Loucy (cell line): ENCODE measurements at regions not wholly inside any gene's neighbourhood (a gene's known extent, or its start where the extent isn't known, plus 50 kb on each side); places are given as distances from the start of the nearest gene placed in this dataset.

Experiments
- H2AFZ ChIP-seq: fragments of 200-600 bp; sonication (generic); 2 replicates; pipeline ENCODE4 v1.6.0; 2016; ENCODE audit warnings: antibody characterized with exemption, mild to moderate bottlenecking, low read length, moderate library complexity
- H3F3A ChIP-seq: fragments of 200-600 bp; 2 replicates; pipeline ENCODE4 v1.6.0; 2016; ENCODE audit warnings: antibody characterized with exemption, low read depth, mild to moderate bottlenecking
- H3K27me3 ChIP-seq: fragments of 200-600 bp; sonication (generic); 2 replicates; pipeline ENCODE4 v1.6.1; 2014; ENCODE audit warnings: low read length, mild to moderate bottlenecking; ENCODE audit not compliant: insufficient read depth, poor library complexity, severe bottlenecking
- H3K36me3 ChIP-seq: fragments of 200-600 bp; sonication (generic); 2 replicates; pipeline ENCODE4 v1.6.1; 2016; ENCODE audit warnings: low read length; ENCODE audit not compliant: insufficient read depth
- H3K4me1 ChIP-seq: fragments of 200-600 bp; sonication (generic); 2 replicates; pipeline ENCODE4 v1.5.1; 2014; ENCODE audit warnings: low read length, mild to moderate bottlenecking; ENCODE audit not compliant: insufficient read depth, poor library complexity, severe bottlenecking
- H3K4me2 ChIP-seq: fragments of 200-600 bp; sonication (generic); 2 replicates; pipeline ENCODE4 v1.6.0; 2014; ENCODE audit warnings: antibody characterized with exemption, low read length, low read depth, mild to moderate bottlenecking; ENCODE audit not compliant: poor library complexity, severe bottlenecking
- H3K4me3 ChIP-seq: fragments of 200-600 bp; sonication (generic); 2 replicates; pipeline ENCODE4 v1.5.1; 2014; ENCODE audit warnings: low read length, mild to moderate bottlenecking, mixed read lengths; ENCODE audit not compliant: poor library complexity, severe bottlenecking
- H3K79me2 ChIP-seq: fragments of 200-600 bp; sonication (generic); 2 replicates; pipeline ENCODE4 v1.6.1; 2014; ENCODE audit warnings: low read length; ENCODE audit not compliant: insufficient read depth
- H3K9ac ChIP-seq: fragments of 200-600 bp; sonication (generic); 2 replicates; pipeline ENCODE4 v1.6.0; 2014; ENCODE audit warnings: mild to moderate bottlenecking, low read depth, low read length, moderate library complexity; ENCODE audit not compliant: poor library complexity, severe bottlenecking
- H3K9me2 ChIP-seq: fragments of 200-600 bp; sonication (generic); replicated peaks from 2 replicates; pipeline ENCODE4 v1.6.1; 2016; ENCODE audit warnings: low read depth, low read length, mixed read lengths
- H3K9me3 ChIP-seq: fragments of 200-600 bp; sonication (generic); 2 replicates; pipeline ENCODE4 v1.6.1; 2014; ENCODE audit warnings: mild to moderate bottlenecking, antibody characterized with exemption, low read length, low read depth; ENCODE audit not compliant: insufficient read depth
- H4K20me1 ChIP-seq: fragments of 200-600 bp; sonication (generic); 2 replicates; pipeline ENCODE4 v1.6.0; 2014; ENCODE audit warnings: antibody characterized with exemption, low read length, mild to moderate bottlenecking; ENCODE audit not compliant: insufficient read depth, poor library complexity, severe bottlenecking
- CTCF ChIP-seq: fragments of 200-600 bp; sonication (generic); conservative IDR thresholded peaks from 2 replicates; pipeline ENCODE4 v1.5.1; 2014; ENCODE audit warnings: mild to moderate bottlenecking, antibody characterized with exemption, low read length
- EZH2phosphoT487 ChIP-seq: fragments of 200-600 bp; IDR thresholded peaks from 2 replicates; pipeline ENCODE4 v1.6.1; 2018; ENCODE audit warnings: antibody characterized with exemption, mild to moderate bottlenecking, moderate library complexity, borderline replicate concordance

DNA sequence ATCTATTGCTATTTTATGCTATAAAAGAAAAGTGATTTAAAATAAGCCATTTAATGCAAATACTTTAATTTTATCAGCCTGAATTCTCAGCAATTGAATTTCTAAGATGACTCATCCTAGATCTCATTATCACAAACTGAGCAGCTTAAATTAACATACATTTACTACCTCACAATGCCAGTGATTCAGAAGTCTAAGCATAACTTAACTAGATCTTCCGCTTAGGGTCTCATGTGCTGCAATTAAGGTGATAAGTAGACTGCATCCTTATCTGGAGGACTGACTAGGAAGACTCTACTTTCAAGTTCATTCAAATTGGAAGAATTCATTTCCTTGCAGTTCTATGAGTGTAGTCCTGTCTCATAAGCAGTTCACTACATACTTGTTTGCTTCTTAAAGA is 286.6 kb downstream of the COL11A1 start:
- TF ChIP-seq EZH2phosphoT487 (no peak), CTCF (no peak)

DNA sequence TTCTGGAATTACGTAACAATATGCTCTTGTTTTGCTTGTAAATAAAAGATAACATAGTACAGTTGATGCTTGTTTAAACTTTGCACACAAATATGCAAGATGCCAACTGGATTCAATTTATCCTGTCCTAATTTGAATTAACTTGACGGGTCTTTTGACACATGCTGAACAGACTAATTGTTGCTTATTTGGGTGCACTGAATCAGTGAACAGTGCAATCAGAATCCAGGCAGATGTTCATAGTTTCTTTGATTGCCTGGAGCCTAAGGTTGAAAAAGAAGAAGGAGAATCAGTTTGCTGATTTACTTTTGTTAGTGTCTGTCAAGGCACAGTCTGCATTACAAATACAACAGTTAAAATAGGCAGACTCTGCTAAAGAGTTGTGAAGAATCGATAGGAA is 307.9 kb downstream of the COL11A1 start:
- no peak overlapping the region for H3K9ac ChIP-seq
- no peaks in the 10 kb centered on the region for H3K27me3 ChIP-seq
- H3K4me3 ChIP-seq = no peak overlapping the region
- no peaks in the 10 kb centered on the region for H3K9me2 ChIP-seq
- no peaks in the 10 kb centered on the region for H3K4me1 ChIP-seq
- H3K9me3 ChIP-seq = no peaks in the 10 kb centered on the region
- no peaks in the 10 kb centered on the region for H3K79me2 ChIP-seq
- H2AFZ ChIP-seq = no peak overlapping the region
- TF ChIP-seq EZH2phosphoT487 (no peak), CTCF (no peak)
- no peak overlapping the region for H3K4me2 ChIP-seq
- H3K36me3 ChIP-seq = no peaks in the 10 kb centered on the region
- no peaks in the 10 kb centered on the region for H4K20me1 ChIP-seq
- no peaks in the 10 kb centered on the region for H3F3A ChIP-seq

More for the DNA sequence above, 286.6 kb downstream of the COL11A1 start:
- Histone ChIP-seq H3F3A (no peaks in the 10 kb centered on the region), H3K9me2 (no peaks in the 10 kb centered on the region), H3K36me3 (no peaks in the 10 kb centered on the region), H3K4me2 (no peak overlapping the region), H3K9me3 (no peaks in the 10 kb centered on the region), H2AFZ (no peak overlapping the region), H3K4me3 (no peak overlapping the region), H3K79me2 (no peaks in the 10 kb centered on the region), H3K27me3 (no peaks in the 10 kb centered on the region), H3K9ac (no peak overlapping the region), H3K4me1 (no peaks in the 10 kb centered on the region), H4K20me1 (no peaks in the 10 kb centered on the region)

DNA sequence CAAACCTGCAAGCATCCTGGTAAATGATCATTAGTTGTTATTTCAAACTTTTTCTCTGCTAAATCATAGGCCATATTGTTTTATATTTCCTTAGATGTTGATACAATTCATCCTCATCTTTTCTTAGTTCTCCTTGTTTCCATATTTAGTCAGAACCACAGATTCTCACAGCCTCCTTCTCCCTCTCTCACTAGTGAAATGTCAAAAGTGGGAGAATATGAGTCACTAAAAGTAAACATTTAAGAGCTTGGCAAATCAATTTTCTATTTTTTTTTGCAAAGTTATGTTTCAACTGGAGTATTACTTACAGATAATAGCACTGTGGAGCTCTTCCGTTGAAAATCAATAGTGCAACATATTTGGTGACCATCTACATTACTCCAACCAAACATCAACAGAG is 308.8 kb downstream of the COL11A1 start:
- H3K9me3 ChIP-seq = no peaks in the 10 kb centered on the region
- no peaks in the 10 kb centered on the region for H4K20me1 ChIP-seq
- no peaks in the 10 kb centered on the region for H3K4me1 ChIP-seq
- no peak overlapping the region for H3K4me2 ChIP-seq
- H3K9ac ChIP-seq = no peak overlapping the region
- no peak overlapping the region for H2AFZ ChIP-seq
- no peaks in the 10 kb centered on the region for H3F3A ChIP-seq
- no peaks in the 10 kb centered on the region for H3K27me3 ChIP-seq
- no peaks in the 10 kb centered on the region for H3K9me2 ChIP-seq
- H3K36me3 ChIP-seq = no peaks in the 10 kb centered on the region
- H3K4me3 ChIP-seq = no peak overlapping the region
- TF ChIP-seq CTCF (no peak), EZH2phosphoT487 (no peak)
- H3K79me2 ChIP-seq = no peaks in the 10 kb centered on the region
